ENCODE measurements at regions not wholly inside any gene's neighbourhood (a gene's known extent, or its start where the extent isn't known, plus 50 kb on each side); places are given as distances from the start of the nearest gene placed in this dataset.

DNA sequence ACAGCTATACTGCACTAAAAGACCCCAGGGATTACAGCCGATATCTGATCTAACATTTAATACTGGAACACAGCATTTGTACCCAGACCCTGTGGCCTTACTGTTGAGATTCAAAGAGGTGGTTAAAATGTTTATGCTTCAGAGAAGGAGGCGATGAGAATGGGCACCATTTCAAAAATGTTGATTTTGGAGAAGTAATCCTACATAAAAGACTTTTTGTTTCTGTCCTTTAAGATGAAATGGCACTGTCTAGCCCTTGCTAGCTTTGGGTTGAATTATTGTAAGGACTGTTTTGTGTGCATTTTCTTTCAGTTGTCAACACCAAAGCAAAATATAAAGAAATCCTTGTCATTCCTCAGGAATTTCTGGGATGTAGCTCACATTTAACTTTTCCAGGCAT is 288.5 kb upstream of the ANKH start:
- intact Hi-C loops (cut with DNase I), result no loop called here
- no peaks in the 10 kb centered on the region for H3K4me1 ChIP-seq
- no peaks in the 10 kb centered on the region for H3K36me3 ChIP-seq
- ATAC-seq (no peak), FAIRE-seq (no peak), DNase-seq (no peak)
- H3K9me3 ChIP-seq, result no peaks in the 10 kb centered on the region
- TF ChIP-seq, protein P1, sequence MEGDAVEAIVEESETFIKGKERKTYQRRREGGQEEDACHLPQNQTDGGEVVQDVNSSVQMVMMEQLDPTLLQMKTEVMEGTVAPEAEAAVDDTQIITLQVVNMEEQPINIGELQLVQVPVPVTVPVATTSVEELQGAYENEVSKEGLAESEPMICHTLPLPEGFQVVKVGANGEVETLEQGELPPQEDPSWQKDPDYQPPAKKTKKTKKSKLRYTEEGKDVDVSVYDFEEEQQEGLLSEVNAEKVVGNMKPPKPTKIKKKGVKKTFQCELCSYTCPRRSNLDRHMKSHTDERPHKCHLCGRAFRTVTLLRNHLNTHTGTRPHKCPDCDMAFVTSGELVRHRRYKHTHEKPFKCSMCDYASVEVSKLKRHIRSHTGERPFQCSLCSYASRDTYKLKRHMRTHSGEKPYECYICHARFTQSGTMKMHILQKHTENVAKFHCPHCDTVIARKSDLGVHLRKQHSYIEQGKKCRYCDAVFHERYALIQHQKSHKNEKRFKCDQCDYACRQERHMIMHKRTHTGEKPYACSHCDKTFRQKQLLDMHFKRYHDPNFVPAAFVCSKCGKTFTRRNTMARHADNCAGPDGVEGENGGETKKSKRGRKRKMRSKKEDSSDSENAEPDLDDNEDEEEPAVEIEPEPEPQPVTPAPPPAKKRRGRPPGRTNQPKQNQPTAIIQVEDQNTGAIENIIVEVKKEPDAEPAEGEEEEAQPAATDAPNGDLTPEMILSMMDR (IDR thresholded peaks at IDR 0.05), result no peak
- no peak overlapping the region for H3K27ac ChIP-seq
- no peaks in the 10 kb centered on the region for H3K27me3 ChIP-seq
- WGBS, 2 donors, result 50 to 51% methylated on average over 2 of the region's 2 CpGs
- no peak overlapping the region for H3K4me3 ChIP-seq

DNA sequence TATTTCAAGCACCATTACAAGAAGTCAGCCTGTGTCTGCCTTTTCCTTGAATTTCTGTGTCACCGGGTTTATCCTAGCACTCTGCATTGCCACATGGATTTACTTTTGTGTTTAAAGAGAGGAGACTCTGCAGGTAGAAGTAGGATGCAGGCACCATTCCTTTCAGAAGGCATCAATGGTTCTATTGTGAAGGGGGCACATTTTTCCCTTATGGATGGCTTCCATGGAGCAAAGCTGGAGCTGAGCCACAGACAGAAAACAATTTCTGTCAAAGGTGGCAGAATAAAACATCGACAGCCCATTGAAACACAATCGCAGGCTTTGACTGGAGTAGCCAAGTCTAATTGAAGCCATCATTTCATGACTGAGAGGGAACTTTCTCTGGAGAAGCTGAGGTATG is 288.0 kb upstream of the ANKH start:
- no peaks in the 10 kb centered on the region for H3K9me3 ChIP-seq
- H3K27me3 ChIP-seq, result no peaks in the 10 kb centered on the region
- no peak for ATAC-seq
- H3K36me3 ChIP-seq, result no peaks in the 10 kb centered on the region
- no peaks in the 10 kb centered on the region for H3K4me1 ChIP-seq
- TF ChIP-seq, protein P1 (IDR thresholded peaks at IDR 0.05), result no peak
- no peak for FAIRE-seq
- H3K4me3 ChIP-seq, result no peak overlapping the region
- intact Hi-C loops (cut with DNase I), result no loop called here
- WGBS, 2 donors, result 60 to 65% methylated on average over 3 of the region's 3 CpGs
- DNase-seq, result no peak
- H3K27ac ChIP-seq, result no peak overlapping the region

DNA sequence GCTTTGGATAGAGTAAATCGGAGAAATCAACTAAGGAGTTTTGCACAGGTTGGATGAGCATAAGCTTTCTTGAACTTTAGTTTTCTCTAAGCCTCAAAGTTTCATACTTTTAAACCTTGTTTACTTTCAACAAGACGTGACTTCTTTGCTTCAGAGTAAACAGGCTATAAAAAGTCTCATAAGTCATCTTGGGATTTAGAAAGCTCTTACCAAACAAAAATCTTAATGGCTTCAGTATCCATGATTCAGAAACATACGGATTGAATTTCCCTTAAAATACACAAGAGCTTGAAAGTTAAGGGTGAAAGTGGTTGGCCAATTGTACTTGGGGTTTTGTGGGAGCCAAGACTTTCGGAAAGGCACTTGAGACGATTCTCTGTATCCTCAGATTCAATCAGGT is 270.9 kb upstream of the ANKH start:
- Histone ChIP-seq H3K4me1 (no peaks in the 10 kb centered on the region), H3K27me3 (no peaks in the 10 kb centered on the region), H3K9me3 (no peaks in the 10 kb centered on the region), H3K36me3 (no peaks in the 10 kb centered on the region), H3K27ac (no peak overlapping the region), H3K4me3 (no peak overlapping the region)
- intact Hi-C loops (cut with DNase I), result no loop called here
- 45 to 55% methylated on average over 5 of the region's 5 CpGs for WGBS, 2 donors
- TF ChIP-seq, protein P1 (IDR thresholded peaks at IDR 0.05), result no peak
- DNase-seq (no peak), ATAC-seq (no peak), FAIRE-seq (no peak)

GRCh38 chr5:15137414-15137813 is 265.8 kb upstream of the ANKH start:
- no peaks in the 10 kb centered on the region for H3K36me3 ChIP-seq
- intact Hi-C loops (cut with DNase I), result no loop called here
- H3K4me1 ChIP-seq, result no peaks in the 10 kb centered on the region
- 57 to 70% methylated on average over 3 of the region's 3 CpGs for WGBS, 2 donors
- FAIRE-seq (no peak), ATAC-seq (no peak), DNase-seq (no peak)
- no peaks in the 10 kb centered on the region for H3K27me3 ChIP-seq
- H3K9me3 ChIP-seq, result no peaks in the 10 kb centered on the region
- H3K4me3 ChIP-seq, result no peak overlapping the region
- TF ChIP-seq, protein P1 (IDR thresholded peaks at IDR 0.05), result no peak
- H3K27ac ChIP-seq, result no peak overlapping the region

- Histone ChIP-seq H3K36me3 (no peaks in the 10 kb centered on the region), H3K4me3 (no peak overlapping the region), H3K4me1 (no peaks in the 10 kb centered on the region), H3K9me3 (no peaks in the 10 kb centered on the region), H3K27ac (no peak overlapping the region), H3K27me3 (no peaks in the 10 kb centered on the region)
- TF ChIP-seq, protein P1 (IDR thresholded peaks at IDR 0.05), result no peak
- no peak for ATAC-seq
- intact Hi-C loops (cut with DNase I), result no loop called here
- WGBS, 2 donors, result 68 to 77% methylated on average over 2 of the region's 2 CpGs
- no peak for FAIRE-seq
- DNase-seq, result no peak
Observed at GRCh38 chr5:15135661-15136060, 264.1 kb upstream of the ANKH start.
